ENCODE measurements at regions not wholly inside any gene's neighbourhood (a gene's known extent, or its start where the extent isn't known, plus 50 kb on each side); places are given as distances from the start of the nearest gene placed in this dataset.

- no peak overlapping the region for H3K27ac ChIP-seq (ENCODE audit: low read depth, low read length)
- no peak overlapping the region for H3K4me3 ChIP-seq (ENCODE audit: low read depth in 1 of 2, low read length in 2 of 2)
- peaks cover 0 to 7% of the 10 kb centered on the region in 2 donors for H3K4me1 ChIP-seq (ENCODE audit: control insufficient read depth in 1 of 2, insufficient read depth in 2 of 2, low read length in 2 of 2)
- H3K36me3 ChIP-seq (ENCODE audit: control insufficient read depth in 1 of 2, insufficient read depth in 2 of 2, low read length in 2 of 2), result no peaks in the 10 kb centered on the region
- no peaks in the 10 kb centered on the region for H3K27me3 ChIP-seq (ENCODE audit: control insufficient read depth in 1 of 2, insufficient read depth in 2 of 2, low read length in 2 of 2)
- no peak overlapping the region for H3K9ac ChIP-seq (ENCODE audit: low read depth in 1 of 2, low read length in 2 of 2)
- H3K9me3 ChIP-seq (ENCODE audit: control insufficient read depth in 1 of 2, low read length in 2 of 2), result no peaks in the 10 kb centered on the region
Observed at GRCh38 chr13:22108283-22108942, 437.5 kb downstream of the FGF9 start.

GRCh38 chr13:22108979-22109378 is 438.1 kb downstream of the FGF9 start:
- no peak overlapping the region for H3K9ac ChIP-seq (ENCODE audit: low read depth in 1 of 2, low read length in 2 of 2)
- no peaks in the 10 kb centered on the region for H3K27me3 ChIP-seq (ENCODE audit: control insufficient read depth in 1 of 2, insufficient read depth in 2 of 2, low read length in 2 of 2)
- H3K4me3 ChIP-seq (ENCODE audit: low read depth in 1 of 2, low read length in 2 of 2), result no peak overlapping the region
- H3K36me3 ChIP-seq (ENCODE audit: control insufficient read depth in 1 of 2, insufficient read depth in 2 of 2, low read length in 2 of 2), result no peaks in the 10 kb centered on the region
- H3K27ac ChIP-seq (ENCODE audit: low read depth, low read length), result no peak overlapping the region
- no peaks in the 10 kb centered on the region for H3K9me3 ChIP-seq (ENCODE audit: control insufficient read depth in 1 of 2, low read length in 2 of 2)
- peaks cover 0 to 7% of the 10 kb centered on the region in 2 donors for H3K4me1 ChIP-seq (ENCODE audit: control insufficient read depth in 1 of 2, insufficient read depth in 2 of 2, low read length in 2 of 2)

GRCh38 chr13:22110368-22110767 is 439.5 kb downstream of the FGF9 start:
- Histone ChIP-seq H3K9me3 (ENCODE audit: control insufficient read depth in 1 of 2, low read length in 2 of 2) (no peaks in the 10 kb centered on the region), H3K36me3 (ENCODE audit: control insufficient read depth in 1 of 2, insufficient read depth in 2 of 2, low read length in 2 of 2) (no peaks in the 10 kb centered on the region), H3K9ac (ENCODE audit: low read depth in 1 of 2, low read length in 2 of 2) (no peak overlapping the region), H3K27me3 (ENCODE audit: control insufficient read depth in 1 of 2, insufficient read depth in 2 of 2, low read length in 2 of 2) (no peaks in the 10 kb centered on the region), H3K27ac (ENCODE audit: low read depth, low read length) (no peak overlapping the region), H3K4me1 (ENCODE audit: control insufficient read depth in 1 of 2, insufficient read depth in 2 of 2, low read length in 2 of 2) (peaks cover 0 to 7% of the 10 kb centered on the region in 2 donors), H3K4me3 (ENCODE audit: low read depth in 1 of 2, low read length in 2 of 2) (no peak overlapping the region)

- no peak overlapping the region for H3K9ac ChIP-seq (ENCODE audit: low read depth in 1 of 2, low read length in 2 of 2)
- H3K36me3 ChIP-seq (ENCODE audit: control insufficient read depth in 1 of 2, insufficient read depth in 2 of 2, low read length in 2 of 2), result no peaks in the 10 kb centered on the region
- no peaks in the 10 kb centered on the region for H3K9me3 ChIP-seq (ENCODE audit: control insufficient read depth in 1 of 2, low read length in 2 of 2)
- H3K4me1 ChIP-seq (ENCODE audit: control insufficient read depth in 1 of 2, insufficient read depth in 2 of 2, low read length in 2 of 2), result peaks cover 0 to 7% of the 10 kb centered on the region in 2 donors
- no peak overlapping the region for H3K4me3 ChIP-seq (ENCODE audit: low read depth in 1 of 2, low read length in 2 of 2)
- no peak overlapping the region for H3K27ac ChIP-seq (ENCODE audit: low read depth, low read length)
- no peaks in the 10 kb centered on the region for H3K27me3 ChIP-seq (ENCODE audit: control insufficient read depth in 1 of 2, insufficient read depth in 2 of 2, low read length in 2 of 2)
Observed at GRCh38 chr13:22111152-22111783, 440.4 kb downstream of the FGF9 start.

GRCh38 chr13:22111961-22112360 is 441.1 kb downstream of the FGF9 start:
- no peaks in the 10 kb centered on the region for H3K36me3 ChIP-seq (ENCODE audit: control insufficient read depth in 1 of 2, insufficient read depth in 2 of 2, low read length in 2 of 2)
- H3K9ac ChIP-seq (ENCODE audit: low read depth in 1 of 2, low read length in 2 of 2), result no peak overlapping the region
- no peaks in the 10 kb centered on the region for H3K9me3 ChIP-seq (ENCODE audit: control insufficient read depth in 1 of 2, low read length in 2 of 2)
- peaks cover 0 to 7% of the 10 kb centered on the region in 2 donors for H3K4me1 ChIP-seq (ENCODE audit: control insufficient read depth in 1 of 2, insufficient read depth in 2 of 2, low read length in 2 of 2)
- no peak overlapping the region for H3K27ac ChIP-seq (ENCODE audit: low read depth, low read length)
- no peak overlapping the region for H3K4me3 ChIP-seq (ENCODE audit: low read depth in 1 of 2, low read length in 2 of 2)
- no peaks in the 10 kb centered on the region for H3K27me3 ChIP-seq (ENCODE audit: control insufficient read depth in 1 of 2, insufficient read depth in 2 of 2, low read length in 2 of 2)

- H3K9ac ChIP-seq (ENCODE audit: low read depth in 1 of 2, low read length in 2 of 2), result no peak overlapping the region
- H3K9me3 ChIP-seq (ENCODE audit: control insufficient read depth in 1 of 2, low read length in 2 of 2), result no peaks in the 10 kb centered on the region
- no peak overlapping the region for H3K4me3 ChIP-seq (ENCODE audit: low read depth in 1 of 2, low read length in 2 of 2)
- no peaks in the 10 kb centered on the region for H3K27me3 ChIP-seq (ENCODE audit: control insufficient read depth in 1 of 2, insufficient read depth in 2 of 2, low read length in 2 of 2)
- no peaks in the 10 kb centered on the region for H3K4me1 ChIP-seq (ENCODE audit: control insufficient read depth in 1 of 2, insufficient read depth in 2 of 2, low read length in 2 of 2)
- no peaks in the 10 kb centered on the region for H3K36me3 ChIP-seq (ENCODE audit: control insufficient read depth in 1 of 2, insufficient read depth in 2 of 2, low read length in 2 of 2)
- H3K27ac ChIP-seq (ENCODE audit: low read depth, low read length), result no peak overlapping the region
Observed at GRCh38 chr13:22112956-22113745, 442.3 kb downstream of the FGF9 start.

GRCh38 chr13:22114630-22115311 is 443.9 kb downstream of the FGF9 start:
- no peak overlapping the region for H3K4me3 ChIP-seq (ENCODE audit: low read depth in 1 of 2, low read length in 2 of 2)
- no peaks in the 10 kb centered on the region for H3K27me3 ChIP-seq (ENCODE audit: control insufficient read depth in 1 of 2, insufficient read depth in 2 of 2, low read length in 2 of 2)
- H3K36me3 ChIP-seq (ENCODE audit: control insufficient read depth in 1 of 2, insufficient read depth in 2 of 2, low read length in 2 of 2), result no peaks in the 10 kb centered on the region
- H3K27ac ChIP-seq (ENCODE audit: low read depth, low read length), result no peak overlapping the region
- no peak overlapping the region for H3K9ac ChIP-seq (ENCODE audit: low read depth in 1 of 2, low read length in 2 of 2)
- H3K9me3 ChIP-seq (ENCODE audit: control insufficient read depth in 1 of 2, low read length in 2 of 2), result no peaks in the 10 kb centered on the region
- H3K4me1 ChIP-seq (ENCODE audit: control insufficient read depth in 1 of 2, insufficient read depth in 2 of 2, low read length in 2 of 2), result no peaks in the 10 kb centered on the region

- H3K4me3 ChIP-seq (ENCODE audit: low read depth in 1 of 2, low read length in 2 of 2), result no peak overlapping the region
- H3K9ac ChIP-seq (ENCODE audit: low read depth in 1 of 2, low read length in 2 of 2), result no peak overlapping the region
- no peaks in the 10 kb centered on the region for H3K36me3 ChIP-seq (ENCODE audit: control insufficient read depth in 1 of 2, insufficient read depth in 2 of 2, low read length in 2 of 2)
- H3K27ac ChIP-seq (ENCODE audit: low read depth, low read length), result no peak overlapping the region
- no peaks in the 10 kb centered on the region for H3K27me3 ChIP-seq (ENCODE audit: control insufficient read depth in 1 of 2, insufficient read depth in 2 of 2, low read length in 2 of 2)
- H3K9me3 ChIP-seq (ENCODE audit: control insufficient read depth in 1 of 2, low read length in 2 of 2), result no peaks in the 10 kb centered on the region
- no peaks in the 10 kb centered on the region for H3K4me1 ChIP-seq (ENCODE audit: control insufficient read depth in 1 of 2, insufficient read depth in 2 of 2, low read length in 2 of 2)
Observed at GRCh38 chr13:22118158-22118557, 447.3 kb downstream of the FGF9 start.

- Histone ChIP-seq H3K4me1 (ENCODE audit: control insufficient read depth in 1 of 2, insufficient read depth in 2 of 2, low read length in 2 of 2) (no peaks in the 10 kb centered on the region), H3K4me3 (ENCODE audit: low read depth in 1 of 2, low read length in 2 of 2) (no peak overlapping the region), H3K27me3 (ENCODE audit: control insufficient read depth in 1 of 2, insufficient read depth in 2 of 2, low read length in 2 of 2) (no peaks in the 10 kb centered on the region), H3K36me3 (ENCODE audit: control insufficient read depth in 1 of 2, insufficient read depth in 2 of 2, low read length in 2 of 2) (no peaks in the 10 kb centered on the region), H3K27ac (ENCODE audit: low read depth, low read length) (no peak overlapping the region), H3K9ac (ENCODE audit: low read depth in 1 of 2, low read length in 2 of 2) (no peak overlapping the region), H3K9me3 (ENCODE audit: control insufficient read depth in 1 of 2, low read length in 2 of 2) (no peaks in the 10 kb centered on the region)
Observed at GRCh38 chr13:22120646-22121045, 449.8 kb downstream of the FGF9 start.

Measured in duodenal mucosa (tissue), 2 donors.